ENCODE measurements at regions not wholly inside any gene's neighbourhood (a gene's known extent, or its start where the extent isn't known, plus 50 kb on each side); places are given as distances from the start of the nearest gene placed in this dataset.
"Not testable (repeated sequence)": the region's sequence is repeated elsewhere in the genome, so short reads cannot be mapped to it uniquely, and the experiment has no call there.

GRCh38 chr2:53103679-53104078, 663.9 kb upstream of the CHAC2 start:
- no peak for DNase-seq

GRCh38 chr2:53098696-53099078, 668.9 kb upstream of the CHAC2 start:
- no peak for DNase-seq

- no peak for DNase-seq
Measured at GRCh38 chr2:53096351-53096750, 671.3 kb upstream of the CHAC2 start.

DNA sequence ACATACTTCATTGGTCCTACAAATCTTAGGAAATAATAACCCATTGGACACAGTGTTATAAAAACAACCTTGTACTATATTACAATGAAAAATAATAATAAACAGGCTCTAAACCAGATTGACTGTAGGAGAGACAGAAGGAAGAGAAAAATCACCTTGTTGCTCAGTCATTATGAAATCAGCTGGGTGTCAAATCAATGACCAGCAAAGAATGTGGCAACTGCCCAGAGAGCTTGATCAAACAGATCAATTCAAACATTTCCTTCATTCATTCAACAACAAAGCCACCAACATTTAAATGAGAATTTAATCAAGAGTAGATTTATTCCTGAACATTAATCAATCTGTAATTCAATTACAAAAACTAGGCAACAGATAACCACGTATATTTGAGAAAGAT, 671.9 kb upstream of the CHAC2 start:
- no peak for DNase-seq

GRCh38 chr2:53095227-53095626, 672.4 kb upstream of the CHAC2 start:
- DNase-seq, result no peak

- no peak for DNase-seq
Measured at GRCh38 chr2:53093355-53093754, 674.2 kb upstream of the CHAC2 start.

DNA sequence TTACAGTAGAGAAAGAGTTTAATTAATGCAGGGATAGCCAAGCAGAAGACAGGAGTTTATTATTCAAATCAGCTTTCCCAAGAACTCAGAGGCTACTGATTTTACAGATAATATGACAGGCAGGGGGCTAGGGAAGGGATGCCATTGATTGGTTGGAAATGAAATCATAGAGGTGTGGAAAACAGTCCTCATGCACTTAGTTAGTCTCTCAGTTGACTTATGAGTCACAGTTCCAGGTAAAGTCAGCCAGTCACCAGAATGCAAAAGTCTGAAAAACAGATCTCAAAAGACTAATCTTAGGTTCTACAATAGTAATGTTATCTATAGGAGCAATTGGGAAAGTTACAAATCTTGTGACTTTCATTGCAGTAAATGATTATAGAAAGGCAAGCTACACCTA, 676.4 kb upstream of the CHAC2 start:
- DNase-seq, result no peak

DNA sequence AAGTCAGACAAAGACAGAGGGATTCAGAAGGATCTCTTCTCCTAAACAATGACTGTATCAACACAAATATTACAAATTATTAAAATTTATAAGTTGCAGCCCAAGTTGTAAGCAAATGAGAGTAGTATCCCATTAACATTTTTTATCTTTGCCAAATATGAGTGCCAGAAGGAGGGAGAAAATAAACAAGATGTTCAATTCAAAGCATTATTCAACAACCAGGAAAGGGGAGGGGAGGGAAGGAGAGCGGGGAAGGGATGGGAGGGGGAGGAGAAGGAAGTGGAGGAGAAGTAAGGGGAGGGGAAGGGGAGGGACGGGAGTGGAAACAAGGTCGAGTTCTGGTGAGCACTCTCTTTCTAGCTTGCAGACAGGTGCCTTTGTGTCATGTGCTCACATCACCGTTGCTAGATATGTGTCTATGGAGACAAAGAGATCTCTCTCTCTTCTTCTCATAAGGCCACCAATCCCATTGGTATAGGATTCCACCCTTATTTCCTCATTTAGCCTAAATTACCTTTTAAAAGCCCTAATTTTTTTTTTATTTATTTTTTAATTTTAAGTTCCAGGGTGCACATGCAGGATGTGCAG, 679.6 kb upstream of the CHAC2 start:
- no peak for DNase-seq

- peak; percentile 84 for DNase-seq
Measured at GRCh38 chr2:53087262-53087873, 680.2 kb upstream of the CHAC2 start.

- no peak for DNase-seq
Measured at GRCh38 chr2:53077413-53077812, 690.2 kb upstream of the CHAC2 start.

DNA sequence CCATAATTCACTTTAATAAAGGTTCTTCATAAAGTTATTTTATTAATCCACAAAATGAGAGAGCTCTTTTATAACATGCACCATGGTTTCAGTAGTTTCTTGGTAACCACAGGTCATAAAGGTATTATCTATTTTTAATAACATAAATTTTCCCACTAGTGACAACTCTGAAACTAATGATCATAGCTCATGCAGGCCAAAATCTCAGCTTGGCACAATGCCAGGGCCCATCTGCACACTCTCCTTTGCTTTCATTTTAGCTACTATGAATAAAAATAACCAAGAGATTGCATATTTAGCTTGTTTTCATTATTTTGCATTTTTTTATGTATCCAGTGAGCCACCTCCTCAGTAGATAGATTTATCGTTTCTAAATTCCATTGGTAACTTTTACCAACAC, 691.8 kb upstream of the CHAC2 start:
- no peak for DNase-seq

DNA sequence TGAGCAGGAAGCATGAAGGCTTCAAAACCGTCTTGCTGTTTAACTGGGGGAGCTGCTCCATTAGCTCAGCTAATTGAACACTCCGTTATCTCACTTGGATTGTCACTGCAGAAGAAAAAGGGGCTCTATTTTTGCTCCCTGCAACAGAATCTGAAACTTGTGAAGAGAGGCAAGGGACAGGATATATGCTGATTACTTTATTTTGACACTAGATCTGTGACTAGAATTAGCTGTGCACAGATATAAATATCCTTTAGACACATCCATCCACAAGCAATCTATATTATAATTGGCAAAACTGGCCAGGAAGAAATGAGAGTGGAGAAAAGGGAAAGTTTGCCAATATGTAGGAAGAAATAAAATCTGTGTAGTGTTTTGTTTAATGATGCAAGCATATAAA, 700.1 kb upstream of the CHAC2 start:
- no peak for DNase-seq

DNA sequence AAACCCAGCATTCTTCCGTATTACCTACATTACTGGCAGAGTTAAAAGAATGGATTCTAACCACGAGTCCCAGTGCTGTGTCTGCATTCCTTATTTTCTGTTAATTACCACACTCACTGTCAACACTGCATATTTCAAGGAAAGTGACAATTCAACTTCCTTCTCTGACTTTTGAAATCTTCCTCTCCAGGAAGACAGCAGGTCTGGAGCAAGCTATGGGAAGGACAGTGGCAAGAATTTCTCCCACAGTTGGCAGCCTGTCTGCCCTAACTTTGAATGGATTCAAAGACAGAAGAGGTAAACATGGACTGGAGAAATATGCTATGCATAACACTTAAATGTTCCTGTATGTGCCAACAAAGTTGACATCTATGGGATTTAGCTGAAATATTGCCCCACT, 700.5 kb upstream of the CHAC2 start:
- no peak for DNase-seq

DNA sequence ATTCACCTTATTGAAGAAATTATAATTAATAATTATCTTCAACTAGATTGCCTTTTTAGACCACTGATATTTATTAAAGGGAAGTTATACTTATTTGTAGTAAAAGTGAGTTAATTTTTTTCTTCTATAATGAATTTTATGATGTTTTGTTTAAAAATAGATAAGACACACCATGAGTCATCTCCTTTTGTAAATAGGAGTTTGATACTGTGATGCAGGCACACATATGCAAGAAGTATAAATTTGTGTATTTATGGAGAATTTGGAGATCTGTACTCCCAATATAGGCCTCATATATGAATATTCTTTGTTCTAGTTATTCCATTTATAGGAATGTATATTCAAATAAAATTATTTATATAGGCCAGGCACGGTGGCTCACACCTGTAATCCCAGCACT, 703.5 kb upstream of the CHAC2 start:
- DNase-seq, result no peak

GRCh38 chr2:53058526-53058925, 709.1 kb upstream of the CHAC2 start:
- DNase-seq, result peak; percentile 47

GRCh38 chr2:53053937-53054336, 713.7 kb upstream of the CHAC2 start:
- DNase-seq, result no peak

DNA sequence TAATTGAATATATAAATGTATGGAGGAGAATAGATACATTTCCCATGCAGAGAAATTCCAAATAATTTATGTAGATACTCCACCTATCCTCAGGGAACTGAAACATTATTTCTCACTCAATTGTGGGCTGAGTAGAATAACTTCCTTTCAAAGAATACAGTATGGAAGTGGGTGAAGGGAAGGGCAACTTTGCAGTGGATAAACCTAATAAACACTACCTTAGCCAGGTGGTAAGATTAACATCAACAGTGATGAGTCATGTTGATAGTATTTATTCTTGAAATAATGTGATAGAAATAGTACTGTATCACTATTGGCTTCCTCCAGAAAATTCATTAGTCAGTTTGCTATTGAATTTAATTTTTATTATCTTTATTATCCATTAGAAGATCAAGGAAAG, 716.4 kb upstream of the CHAC2 start:
- DNase-seq, result no peak

- peak; percentile 10 for DNase-seq
Measured at GRCh38 chr2:53040536-53041229, 726.9 kb upstream of the CHAC2 start.

DNA sequence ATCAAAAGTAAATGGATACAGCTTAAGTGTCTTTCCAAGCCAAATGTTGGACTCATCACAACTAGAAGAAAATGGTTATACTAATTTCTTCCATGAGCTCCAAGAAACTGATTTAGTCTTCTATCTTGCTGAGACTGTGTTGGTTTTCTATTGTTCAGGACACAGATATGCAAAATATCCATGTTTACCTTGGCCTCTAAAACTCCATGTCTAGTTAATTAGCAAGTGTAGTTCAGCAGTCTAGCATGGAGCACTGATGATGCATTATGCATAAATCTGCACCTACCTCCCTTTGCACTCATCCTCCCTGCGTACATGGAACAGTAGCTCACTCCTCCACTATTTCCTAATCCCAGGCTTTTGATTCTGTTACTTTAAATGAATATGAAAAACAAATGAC, 731.4 kb upstream of the CHAC2 start:
- no peak for DNase-seq

GRCh38 chr2:53035153-53035552, 732.5 kb upstream of the CHAC2 start:
- DNase-seq, result no peak

DNA sequence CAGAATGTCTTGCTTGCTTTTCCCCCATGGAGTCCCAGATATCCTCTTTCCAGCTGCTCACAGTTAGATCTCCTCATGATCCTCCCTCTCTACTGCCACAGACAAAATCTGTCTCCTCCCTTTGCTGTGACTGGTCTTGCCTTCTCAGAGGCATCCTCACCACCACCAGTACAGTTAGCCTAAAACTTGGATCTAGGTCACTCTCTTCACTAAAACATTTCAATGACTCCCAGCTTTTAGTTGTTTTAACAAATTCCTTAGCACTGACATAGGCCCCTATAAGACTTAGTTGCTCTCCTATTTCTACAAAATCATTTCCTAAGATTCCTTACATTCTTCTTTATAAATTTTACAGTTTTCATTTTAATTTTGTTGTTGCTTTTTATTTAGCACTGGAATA, 734.2 kb upstream of the CHAC2 start:
- DNase-seq, result peak; percentile 96

GRCh38 chr2:53028746-53029423, 738.7 kb upstream of the CHAC2 start:
- no peak for DNase-seq

DNA sequence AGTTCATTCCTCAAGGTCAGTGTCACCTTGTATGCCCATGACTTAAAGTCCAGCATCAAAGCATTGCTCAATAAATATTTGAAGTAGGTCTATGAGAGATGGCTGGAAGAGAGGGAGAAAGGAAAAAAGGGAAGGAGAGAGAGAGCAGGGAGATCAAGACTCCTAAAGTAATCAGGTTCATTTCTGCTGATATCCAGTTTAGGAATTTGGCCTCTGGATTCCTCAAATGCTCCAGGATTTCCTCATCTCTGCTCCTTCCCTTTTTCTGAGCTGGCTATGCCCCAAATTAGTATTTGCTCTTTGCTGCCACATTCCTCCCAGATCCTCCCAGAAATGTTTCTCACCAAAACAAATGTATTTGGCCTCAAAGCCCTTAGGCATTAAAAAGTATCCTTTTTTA, 739.4 kb upstream of the CHAC2 start:
- peak; percentile 90 for DNase-seq

- DNase-seq, result not testable (repeated sequence)
Measured at GRCh38 chr2:53022248-53022647, 745.4 kb upstream of the CHAC2 start.
